ENCODE measurements at regions not wholly inside any gene's neighbourhood (a gene's known extent, or its start where the extent isn't known, plus 50 kb on each side); places are given as distances from the start of the nearest gene placed in this dataset.
"Not testable (repeated sequence)": the region's sequence is repeated elsewhere in the genome, so short reads cannot be mapped to it uniquely, and the experiment has no call there.

DNA sequence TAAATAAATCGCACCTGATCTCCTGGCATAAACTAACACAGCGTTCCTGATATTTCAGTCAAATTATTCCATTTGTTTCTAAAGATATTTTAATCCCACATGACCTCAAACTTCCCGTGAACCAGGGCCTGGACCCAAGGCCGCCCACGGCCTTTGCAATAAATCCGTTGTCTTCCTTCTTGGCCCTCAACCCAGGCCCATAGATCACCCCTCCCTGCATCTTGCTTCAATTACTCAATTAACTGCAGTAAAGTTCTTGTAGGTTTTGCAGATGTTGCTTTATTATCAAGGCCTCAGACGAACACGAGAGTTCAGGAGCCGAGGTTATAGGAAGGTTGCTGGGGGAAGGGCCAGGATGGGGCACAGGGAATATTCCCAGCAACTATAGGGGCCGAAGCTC is 249.4 kb downstream of the RAB11FIP2 start:
- DNase-seq: no peak

GRCh38 chr10:117801691-117802090 is 245.1 kb downstream of the RAB11FIP2 start:
- DNase-seq: no peak

GRCh38 chr10:117804470-117805011 is 242.2 kb downstream of the RAB11FIP2 start:
- DNase-seq: no peak

DNA sequence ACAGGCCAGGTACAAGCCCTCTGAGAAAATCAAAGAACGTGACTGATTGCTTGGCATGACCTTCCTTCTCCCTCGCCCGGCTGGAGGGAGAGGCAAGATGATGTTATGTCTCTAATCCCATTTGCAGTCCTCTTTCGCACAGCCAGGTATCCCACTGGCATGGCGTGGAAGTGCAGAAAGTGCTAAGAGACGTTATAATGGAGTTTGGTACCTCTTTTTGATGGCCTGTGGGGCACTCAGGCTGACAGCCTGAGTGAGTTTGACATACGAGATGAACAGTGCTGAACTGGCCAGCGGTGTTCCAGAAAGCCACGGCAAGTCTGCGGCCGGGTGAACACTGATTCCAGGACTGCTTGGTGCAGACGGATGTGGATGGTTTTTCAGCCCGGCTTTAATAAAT is 241.6 kb downstream of the RAB11FIP2 start:
- DNase-seq: no peak

- DNase-seq: no peak
Measured at GRCh38 chr10:117807441-117807840, 239.3 kb downstream of the RAB11FIP2 start.

DNA sequence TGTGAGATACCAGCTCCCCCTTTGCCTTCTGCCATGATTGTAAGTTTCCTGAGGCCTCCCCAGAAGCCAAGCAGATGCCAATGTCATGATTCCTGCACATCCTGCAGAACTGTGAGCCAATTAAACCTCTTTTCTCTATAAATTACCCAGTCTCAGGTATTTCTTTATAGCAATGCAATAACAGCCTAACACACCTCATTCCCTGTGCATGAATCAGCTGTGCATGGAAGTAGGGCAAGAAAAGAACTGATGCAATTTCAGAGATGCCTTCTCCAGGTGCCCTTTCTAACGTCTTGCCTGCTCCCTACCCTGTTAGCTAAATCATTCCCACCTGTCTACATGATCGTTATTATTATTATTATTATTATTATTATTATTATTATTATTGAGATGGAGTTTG is 230.9 kb downstream of the RAB11FIP2 start:
- not testable (repeated sequence) for DNase-seq

DNA sequence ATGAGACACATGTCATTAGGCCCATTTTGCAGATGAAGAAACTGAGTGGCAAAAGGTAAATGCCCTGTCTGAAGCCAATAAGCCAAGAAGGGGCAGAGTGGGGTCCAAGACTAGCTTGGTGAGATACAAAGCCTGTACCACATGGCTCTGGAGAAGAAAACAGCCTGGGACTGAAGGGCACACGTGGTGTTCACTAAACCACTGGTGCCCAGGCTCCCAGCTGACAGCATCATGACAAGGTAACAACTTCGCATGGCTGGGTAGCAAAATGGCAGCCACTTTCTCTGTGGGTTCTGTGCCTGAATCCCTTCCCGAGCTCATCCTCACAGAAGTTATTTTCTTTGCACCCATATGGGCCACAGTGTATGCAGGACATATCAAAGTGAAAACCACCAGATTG is 229.6 kb downstream of the RAB11FIP2 start:
- DNase-seq: no peak

- DNase-seq: no peak
Measured at GRCh38 chr10:117818721-117819120, 228.0 kb downstream of the RAB11FIP2 start.

DNA sequence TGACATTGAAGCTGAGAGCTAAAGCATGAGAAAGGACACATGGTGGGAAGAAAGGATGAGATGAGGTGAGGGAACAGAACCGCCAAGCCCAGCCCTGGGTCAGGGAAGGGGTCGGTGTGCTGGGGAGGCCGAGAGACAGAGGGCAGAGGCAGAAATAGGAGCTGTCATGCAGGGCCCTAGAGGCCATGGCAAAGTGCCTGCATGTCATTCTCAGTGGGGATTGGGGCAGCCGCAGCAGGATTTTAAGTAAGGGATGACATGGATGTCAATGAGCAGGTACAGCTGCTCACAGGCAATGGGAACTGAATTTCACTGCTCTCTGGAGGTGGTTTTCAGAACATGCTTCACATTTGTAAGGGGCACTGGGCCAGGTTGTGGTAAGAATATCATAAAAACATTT is 227.4 kb downstream of the RAB11FIP2 start:
- DNase-seq: no peak

DNA sequence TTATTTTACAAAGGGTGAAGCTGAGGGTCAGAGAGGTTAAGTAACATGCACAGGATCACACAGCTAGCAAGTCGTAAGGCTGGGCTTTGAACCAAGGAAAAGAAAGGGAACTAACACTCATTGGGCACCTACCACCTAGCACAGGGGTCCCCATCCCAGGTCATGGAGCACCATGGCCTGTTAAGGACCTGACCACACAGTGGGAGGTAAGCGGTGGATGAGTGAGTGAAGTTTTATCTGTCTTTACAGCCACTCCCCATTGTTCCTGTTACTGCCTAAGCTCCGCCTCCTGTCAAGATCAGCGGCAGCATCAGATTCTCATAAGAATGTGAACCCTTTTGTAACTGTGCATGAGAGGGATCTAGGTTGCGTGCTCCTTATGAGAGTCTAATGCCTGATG is 222.8 kb downstream of the RAB11FIP2 start:
- DNase-seq: no peak

GRCh38 chr10:117830205-117830604 is 216.5 kb downstream of the RAB11FIP2 start:
- no peak for DNase-seq

GRCh38 chr10:117830787-117831212 is 215.9 kb downstream of the RAB11FIP2 start:
- DNase-seq: no peak

DNA sequence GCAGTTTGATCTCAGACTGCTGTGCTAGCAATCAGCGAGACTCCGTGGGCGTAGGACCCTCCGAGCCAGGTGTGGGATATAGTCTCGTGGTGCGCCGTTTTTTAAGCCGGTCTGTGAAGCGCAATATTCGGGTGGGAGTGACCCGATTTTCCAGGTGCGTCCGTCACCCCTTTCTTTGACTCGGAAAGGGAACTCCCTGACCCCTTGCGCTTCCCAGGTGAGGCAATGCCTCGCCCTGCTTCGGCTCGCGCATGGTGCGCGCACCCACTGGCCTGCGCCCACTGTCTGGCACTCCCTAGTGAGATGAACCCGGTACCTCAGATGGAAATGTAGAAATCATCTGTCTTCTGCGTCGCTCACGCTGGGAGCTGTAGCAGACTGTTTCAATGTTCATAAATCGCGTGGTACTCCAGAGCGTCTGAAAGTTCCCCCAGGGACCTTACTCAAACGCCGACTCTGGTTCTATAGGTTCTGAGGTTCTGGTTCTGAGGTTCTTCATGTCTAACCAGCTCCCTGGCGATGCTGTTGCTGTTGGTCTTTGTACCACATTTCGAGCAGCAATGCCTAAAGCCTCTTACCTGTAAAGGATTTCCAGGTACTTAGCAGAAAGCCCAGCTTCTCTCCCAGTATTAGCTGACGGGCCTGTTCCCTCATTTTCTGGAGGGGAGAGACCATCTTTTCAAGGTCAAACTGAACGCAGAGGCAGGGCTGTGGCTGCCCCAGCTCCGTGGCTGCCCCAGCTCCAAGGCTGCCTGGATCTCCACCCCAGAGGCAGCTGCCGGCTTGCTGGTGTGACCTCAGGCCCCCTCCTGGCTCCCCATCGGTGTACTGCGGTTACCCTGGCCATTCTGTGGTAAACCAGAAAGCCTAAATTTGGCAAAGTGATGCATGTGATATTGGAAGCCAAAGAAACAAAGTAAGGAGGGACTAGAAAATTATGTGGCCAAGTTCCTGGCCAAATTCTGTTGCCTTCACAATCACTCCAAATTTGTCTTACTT is 207.9 kb downstream of the RAB11FIP2 start:
- DNase-seq: not testable (repeated sequence)

DNA sequence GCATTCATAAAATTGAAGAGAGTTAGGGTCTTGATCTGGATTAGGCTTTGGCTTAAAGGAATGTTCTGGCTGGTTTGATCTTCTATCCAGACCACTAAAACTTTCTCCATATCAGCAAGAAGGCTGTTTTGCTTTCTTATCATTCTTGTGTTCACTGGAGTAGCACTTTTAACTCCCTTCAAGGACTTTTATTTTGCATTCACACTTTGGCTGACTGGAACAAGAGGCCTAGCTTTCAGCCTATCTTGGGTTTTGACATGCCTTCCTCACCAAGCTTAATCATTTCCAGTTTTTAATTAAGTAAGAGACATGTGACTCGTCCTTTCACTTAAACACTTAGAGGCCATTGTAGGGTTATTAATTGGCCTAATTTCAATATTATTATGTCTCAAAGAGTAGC is 190.3 kb downstream of the RAB11FIP2 start:
- DNase-seq: not testable (repeated sequence)

GRCh38 chr10:117860135-117860534 is 186.6 kb downstream of the RAB11FIP2 start:
- DNase-seq: no peak

GRCh38 chr10:117860823-117861222 is 185.9 kb downstream of the RAB11FIP2 start:
- peak; percentile 2 for DNase-seq

GRCh38 chr10:117861329-117861728 is 185.4 kb downstream of the RAB11FIP2 start:
- no peak for DNase-seq

- no peak for DNase-seq
Measured at GRCh38 chr10:117863771-117864170, 183.0 kb downstream of the RAB11FIP2 start.

- no peak for DNase-seq
Measured at GRCh38 chr10:117865945-117866344, 180.8 kb downstream of the RAB11FIP2 start.

GRCh38 chr10:117868151-117868550 is 178.6 kb downstream of the RAB11FIP2 start:
- DNase-seq: no peak

GRCh38 chr10:117875793-117876192 is 170.9 kb downstream of the RAB11FIP2 start:
- no peak for DNase-seq

DNA sequence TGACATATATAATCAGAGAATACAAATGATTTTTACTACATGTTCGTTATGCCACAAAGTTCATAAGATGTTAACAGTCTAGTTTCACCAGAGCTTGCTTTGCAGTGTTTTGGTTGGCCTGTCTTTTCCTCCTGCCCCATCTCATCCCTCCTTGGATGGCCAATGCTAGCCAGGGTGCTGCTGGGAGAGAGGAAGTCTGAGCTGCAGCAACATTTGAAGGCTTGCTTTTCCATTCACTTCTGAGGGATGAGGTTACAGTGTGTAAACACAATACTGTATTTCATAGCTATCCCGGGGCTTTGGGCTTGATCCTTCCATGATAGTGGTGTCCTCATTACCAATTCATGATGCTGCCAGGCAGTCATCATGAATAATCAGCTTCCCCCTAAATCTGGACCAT is 170.5 kb downstream of the RAB11FIP2 start:
- no peak for DNase-seq

- no peak for DNase-seq
Measured at GRCh38 chr10:117878626-117879025, 168.1 kb downstream of the RAB11FIP2 start.

GRCh38 chr10:117884093-117884492 is 162.6 kb downstream of the RAB11FIP2 start:
- no peak for DNase-seq

Measured in NCI-H345 (cell line).